Adipose tissue (tissue), 3 donors: ENCODE measurements at regions not wholly inside any gene's neighbourhood (a gene's known extent, or its start where the extent isn't known, plus 50 kb on each side); places are given as distances from the start of the nearest gene placed in this dataset.

Experiments
- H3K27ac ChIP-seq: one replicate; pipeline ENCODE4 v1.5.1; 2013; ENCODE audit warnings: low read depth, low read length
- WGBS, 3 donors: extraction: QIAGEN DNeasy Blood & Tissue Kit; methylation state at CpG; one replicate each; pipeline ENCODE4 v1.1.7; 2013; 5-methylcytosine and 5-hydroxymethylcytosine counted together
- donor health status: healthy with polysubstance abuse.
- donor health status: Bipolar disorder and iron deficiency.
- donor health status: healthy.

GRCh38 chr21:41565550-41565949 lies 57.6 kb upstream of the TMPRSS2 start:
- H3K27ac ChIP-seq = no peak overlapping the region
- 79 to 85% (median 82%) methylated on average over 11 of the region's 11 CpGs for WGBS, 3 donors

- 38 to 40% (median 38%) methylated on average over 10 of the region's 10 CpGs for WGBS, 3 donors
- H3K27ac ChIP-seq = no peak overlapping the region
Observed at GRCh38 chr21:41564871-41565274, 56.9 kb upstream of the TMPRSS2 start.

- no peak overlapping the region for H3K27ac ChIP-seq
- 61 to 86% (median 75%) methylated on average over 26 of the region's 26 CpGs for WGBS, 3 donors
Observed at GRCh38 chr21:41562101-41563000, 54.4 kb upstream of the TMPRSS2 start.

- H3K27ac ChIP-seq = no peak overlapping the region
- WGBS, 3 donors = 66 to 91% (median 83%) methylated on average over 4 of the region's 4 CpGs
Observed at GRCh38 chr21:41561701-41562100, 53.7 kb upstream of the TMPRSS2 start.

GRCh38 chr21:41560661-41561158 lies 52.8 kb upstream of the TMPRSS2 start:
- 45 to 81% (median 52%) methylated on average over 9 of the region's 9 CpGs for WGBS, 3 donors
- H3K27ac ChIP-seq = no peak overlapping the region

- no peak overlapping the region for H3K27ac ChIP-seq
- WGBS, 3 donors = 50 to 68% (median 51%) methylated on average over 15 of the region's 15 CpGs
Observed at GRCh38 chr21:41559658-41560631, 52.0 kb upstream of the TMPRSS2 start.

- no peak overlapping the region for H3K27ac ChIP-seq
Observed at GRCh38 chr21:41558842-41559241, 50.9 kb upstream of the TMPRSS2 start.

GRCh38 chr21:41557884-41558283 lies 49.9 kb upstream of the TMPRSS2 start:
- WGBS, 3 donors = 36 to 84% (median 83%) methylated on average over 6 of the region's 6 CpGs
- H3K27ac ChIP-seq = no peak overlapping the region
